GM19043 (cell line): ENCODE measurements at regions not wholly inside any gene's neighbourhood (a gene's known extent, or its start where the extent isn't known, plus 50 kb on each side); places are given as distances from the start of the nearest gene placed in this dataset.

Source experiments
- ATAC-seq: cut with Tn5 transposase; IDR thresholded peaks from one replicate; pipeline ENCODE4 v1.9.1; 2021; ENCODE audit warnings: low read depth; ENCODE audit not compliant: unreplicated experiment

DNA sequence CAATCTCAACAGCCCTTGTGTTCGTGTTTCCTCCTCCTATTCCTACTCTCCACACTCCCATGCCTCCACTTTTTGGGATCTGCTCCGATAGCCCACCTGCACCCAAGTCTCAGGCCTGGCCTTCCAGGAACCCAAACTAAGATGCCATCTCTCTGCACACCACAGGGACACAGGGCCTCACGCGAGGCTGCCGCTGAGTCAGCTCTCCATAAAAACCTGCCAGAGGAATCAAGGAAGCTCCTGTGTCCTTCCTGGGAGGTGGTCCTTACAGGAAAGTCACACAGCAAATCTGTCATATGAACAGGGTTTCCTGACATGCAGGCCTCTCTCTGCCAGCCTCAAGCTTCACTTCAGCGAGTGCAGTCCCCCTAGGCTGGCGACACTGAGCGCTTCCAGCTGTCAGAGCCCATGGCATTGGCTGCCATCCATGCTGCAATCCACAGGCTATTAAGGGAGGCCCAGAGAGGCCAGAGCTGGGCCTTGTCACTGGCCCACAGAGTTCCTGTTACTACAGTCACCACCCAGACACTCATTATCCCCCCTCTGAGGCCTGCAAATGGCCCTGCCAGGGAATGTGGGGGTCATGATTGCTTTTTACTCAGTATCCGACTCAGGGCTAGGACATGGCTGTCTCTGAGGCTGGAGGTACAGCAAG lies 151.4 kb downstream of the OAT start:
- ATAC-seq: no peak

DNA sequence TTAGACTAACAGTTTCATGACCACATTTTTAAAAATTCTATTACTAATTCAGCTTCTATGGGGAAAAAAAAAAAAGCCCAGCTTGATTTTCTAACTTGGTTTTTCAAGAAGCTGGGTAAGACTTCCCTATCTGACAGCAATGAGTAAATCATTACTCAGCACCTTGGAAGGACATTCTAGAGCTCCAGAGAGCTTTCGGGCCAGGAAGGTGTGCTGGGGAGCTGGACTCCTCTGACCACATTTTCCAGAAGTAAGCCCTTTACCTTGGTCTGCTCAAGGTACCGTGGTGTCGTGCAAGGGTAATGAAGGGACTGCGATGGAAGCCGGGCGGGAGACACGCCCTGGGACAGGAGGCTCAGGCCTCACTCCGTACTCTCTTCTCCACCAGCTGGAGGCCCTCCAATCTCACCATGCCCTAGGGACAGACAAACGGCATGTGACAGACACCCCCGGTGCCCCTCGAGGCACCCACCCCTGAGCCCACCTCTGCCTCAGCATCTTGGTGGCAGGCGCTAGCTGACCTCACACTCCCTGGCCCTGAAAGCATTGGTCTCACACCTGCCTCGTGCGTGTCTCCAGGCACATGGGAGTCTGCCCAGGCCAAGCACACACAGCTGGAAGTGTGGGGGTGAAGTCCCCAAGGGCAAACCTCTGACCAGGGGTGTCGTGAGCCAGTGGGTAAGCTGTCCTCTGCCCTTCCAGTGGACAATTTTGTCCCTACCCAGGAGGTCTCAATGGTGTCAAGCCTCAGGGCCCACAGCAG lies 152.1 kb downstream of the OAT start:
- no peak for ATAC-seq

DNA sequence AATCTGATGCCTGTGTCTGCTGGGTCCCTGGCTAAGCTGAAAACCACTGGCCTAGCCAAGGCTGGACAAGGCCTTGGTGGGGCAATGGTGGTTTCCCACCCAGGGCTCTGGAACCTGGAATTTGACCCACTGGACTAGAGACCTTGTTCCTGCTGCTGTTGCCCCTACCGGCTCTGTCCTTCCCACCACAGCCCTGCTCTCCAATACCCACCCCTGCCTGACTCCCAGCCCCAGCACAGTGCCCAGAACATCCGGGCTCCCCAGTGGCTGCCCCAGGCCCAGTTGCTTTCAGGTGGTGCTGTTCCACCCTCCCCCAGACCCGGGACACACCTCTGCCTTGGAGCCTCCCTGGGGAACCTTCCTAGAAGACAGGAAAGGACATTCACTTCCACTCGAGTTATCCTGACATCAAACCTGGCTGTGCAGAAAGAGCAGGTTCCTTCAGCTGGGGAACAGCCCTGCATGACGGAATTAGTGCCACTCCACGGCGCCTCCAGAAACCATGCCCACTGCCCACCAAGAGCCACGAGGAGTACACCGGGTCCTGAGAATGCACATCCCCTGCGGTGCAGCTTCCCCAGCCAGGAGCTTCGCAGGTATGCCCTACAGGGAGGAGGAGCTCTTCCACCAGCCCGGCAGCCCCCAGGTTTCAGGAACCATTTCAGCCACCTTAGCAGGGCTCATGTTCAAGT lies 152.8 kb downstream of the OAT start:
- ATAC-seq: no peak

DNA sequence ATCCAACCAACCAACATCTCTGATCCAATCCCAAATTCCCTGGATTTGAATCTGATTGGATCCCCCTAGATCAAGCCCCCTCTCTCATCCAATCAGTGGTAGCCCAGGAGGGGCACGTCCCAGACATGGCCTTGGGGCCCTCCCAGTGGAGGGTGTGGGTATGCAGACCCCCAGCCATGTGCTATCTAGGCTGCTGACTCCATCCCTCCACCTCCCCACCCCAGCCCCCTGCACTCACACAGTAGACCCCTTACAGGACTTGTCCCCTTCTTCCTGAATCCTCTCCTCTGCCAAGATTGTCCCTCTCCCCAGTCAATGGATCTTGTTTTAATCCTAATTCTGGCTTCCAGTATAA lies 153.4 kb downstream of the OAT start:
- no peak for ATAC-seq

DNA sequence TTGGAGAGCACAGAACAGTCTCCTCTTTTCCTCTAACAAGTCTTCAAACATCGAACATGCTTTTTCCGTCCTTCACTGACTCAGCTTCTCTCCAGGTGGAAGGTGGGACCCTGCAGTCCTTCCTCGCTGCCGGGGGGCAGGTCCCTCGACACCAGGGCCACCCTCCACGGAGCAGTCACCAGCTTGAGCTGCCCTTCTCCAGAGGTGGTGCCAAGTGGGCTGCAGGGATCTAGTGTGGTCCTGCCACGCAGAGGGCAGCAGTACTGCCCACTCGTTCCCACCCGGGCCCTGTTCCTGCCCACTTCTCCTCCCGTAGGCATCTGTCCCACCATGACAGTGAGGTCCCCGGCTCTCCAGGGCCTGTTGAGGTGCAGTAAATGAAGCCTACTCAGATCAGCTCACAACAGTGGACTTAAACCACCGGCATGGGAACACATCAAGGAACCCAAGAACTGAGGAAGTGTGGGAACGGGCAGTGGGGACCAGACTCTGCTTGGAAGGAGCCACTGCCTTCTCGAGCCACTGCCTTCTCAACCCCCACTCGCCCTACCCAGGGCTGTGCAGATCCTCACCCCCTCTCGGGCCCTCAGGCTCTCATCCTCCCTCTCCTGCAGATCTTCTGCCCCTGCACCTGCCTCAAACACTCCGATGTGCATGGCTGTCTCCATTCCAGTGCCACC lies 153.9 kb downstream of the OAT start:
- no peak for ATAC-seq

DNA sequence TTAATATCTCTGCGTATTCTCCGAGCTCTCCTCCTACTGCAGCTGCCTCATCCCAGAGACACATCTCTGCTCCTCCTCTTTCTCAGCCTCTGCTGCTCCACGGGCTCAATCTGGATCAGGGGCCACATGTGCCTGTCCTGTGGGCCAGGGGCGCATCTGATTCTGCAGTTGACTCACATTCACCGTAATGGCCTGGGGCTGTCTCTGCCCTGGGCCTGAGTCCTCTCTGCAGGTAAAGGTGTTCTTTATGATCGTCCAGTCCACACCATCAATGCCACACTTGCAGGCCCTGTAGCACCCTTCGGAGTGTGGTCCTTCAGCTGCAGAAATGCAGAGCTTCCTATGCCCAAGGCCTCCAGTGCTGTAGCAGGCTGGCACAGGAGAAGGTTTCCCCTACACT lies 154.5 kb downstream of the OAT start:
- no peak for ATAC-seq

DNA sequence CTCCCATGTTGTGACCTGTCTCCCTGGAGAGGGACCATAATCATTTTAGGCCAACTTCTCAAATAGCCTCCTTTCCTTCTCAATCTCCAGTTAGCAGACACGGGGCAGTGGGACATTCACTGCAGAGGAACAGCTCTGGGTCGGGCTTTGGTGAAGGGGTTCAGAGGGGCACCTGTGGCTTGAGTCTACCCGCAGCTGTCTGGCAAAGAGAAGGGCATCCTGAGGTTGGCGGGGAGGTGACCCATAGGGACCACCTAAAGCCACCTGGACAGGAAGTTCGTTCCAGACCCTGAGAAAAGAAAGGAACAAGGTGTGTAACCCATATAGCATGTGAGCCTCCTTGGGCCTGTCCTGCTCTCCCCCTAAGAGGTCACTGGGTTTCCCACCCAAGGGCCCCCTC lies 155.0 kb downstream of the OAT start:
- no peak for ATAC-seq

DNA sequence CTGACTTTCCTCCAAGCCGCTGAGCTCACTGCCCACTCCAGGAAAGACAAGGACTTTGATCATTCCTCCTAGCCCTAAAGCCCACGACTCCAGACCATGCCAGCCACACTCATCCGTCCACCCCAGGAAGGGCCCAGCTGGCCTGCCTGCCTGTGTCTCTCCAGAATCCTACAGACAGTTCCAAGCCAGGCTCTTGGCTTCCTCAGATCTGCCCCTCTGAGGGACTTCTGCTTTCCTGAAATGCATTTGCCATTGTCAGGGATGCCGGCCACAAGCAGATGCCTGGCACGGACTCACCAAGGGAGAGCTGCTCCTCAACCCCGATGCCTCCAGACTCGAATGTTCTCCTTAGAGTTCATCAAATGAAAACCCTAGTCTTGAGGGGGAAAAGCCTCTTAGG lies 155.8 kb downstream of the OAT start:
- no peak for ATAC-seq

DNA sequence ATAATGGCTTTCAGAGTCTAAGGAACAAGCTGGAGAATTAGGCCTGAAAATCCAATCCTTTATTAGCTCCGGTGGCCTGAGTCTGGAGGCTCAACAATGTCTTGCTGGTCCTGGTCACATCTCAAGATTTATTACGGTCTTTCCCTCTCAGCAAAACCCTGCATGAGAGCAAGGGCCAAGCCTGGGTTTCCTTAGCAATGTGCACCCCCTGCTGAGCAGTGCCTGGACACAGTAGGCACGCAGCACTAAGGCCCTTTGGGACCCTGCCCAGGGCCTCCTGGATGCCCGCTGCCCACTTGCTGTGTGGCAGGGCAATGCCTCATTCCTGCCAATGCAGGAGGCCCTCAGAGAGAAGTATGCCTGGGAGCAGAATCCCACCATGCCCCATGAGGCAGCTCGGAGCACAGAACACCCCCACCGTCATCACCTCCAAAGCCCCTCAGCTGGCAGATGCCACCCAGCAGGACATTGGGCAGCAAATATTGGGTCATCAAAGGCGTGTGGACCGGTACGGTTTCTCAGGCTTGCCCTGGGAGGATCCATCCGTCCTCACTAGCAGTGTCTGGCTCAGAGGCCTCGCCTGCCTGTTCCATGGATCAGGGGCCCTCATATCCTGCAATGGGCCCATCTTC lies 156.4 kb downstream of the OAT start:
- ATAC-seq: no peak

DNA sequence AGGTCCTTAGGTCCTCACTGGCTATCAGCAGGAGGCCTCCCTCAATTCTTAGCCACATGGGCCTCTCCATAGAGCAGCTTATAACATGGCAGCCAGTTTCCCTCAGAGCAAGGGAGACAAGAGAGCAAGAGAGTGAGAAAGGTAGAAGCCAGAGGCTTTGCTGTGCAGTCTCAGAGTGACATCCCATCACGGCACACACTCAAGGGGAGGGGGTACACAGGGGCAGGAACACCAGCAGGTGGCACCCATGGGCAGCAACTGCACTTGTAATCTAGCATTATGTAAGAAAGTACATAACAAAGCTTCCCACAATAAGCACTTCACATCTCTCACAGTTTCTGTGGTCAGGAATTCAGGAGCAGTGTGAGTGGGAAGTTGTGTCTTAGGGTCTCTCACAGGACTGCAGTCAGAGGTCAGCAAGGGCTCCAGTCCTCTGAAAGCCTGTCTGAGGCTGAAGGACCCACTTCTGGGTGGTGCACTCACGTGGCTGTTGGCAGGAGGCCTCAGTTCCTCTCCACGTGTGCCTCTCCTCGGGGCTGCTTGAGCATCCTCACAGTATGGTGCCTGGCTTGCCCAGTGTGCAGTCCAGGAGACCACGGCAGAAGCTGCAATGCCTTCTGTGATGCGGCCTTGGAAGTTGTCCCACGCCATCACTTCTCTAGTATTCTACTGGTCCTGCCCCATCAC lies 159.4 kb downstream of the OAT start:
- no peak for ATAC-seq

DNA sequence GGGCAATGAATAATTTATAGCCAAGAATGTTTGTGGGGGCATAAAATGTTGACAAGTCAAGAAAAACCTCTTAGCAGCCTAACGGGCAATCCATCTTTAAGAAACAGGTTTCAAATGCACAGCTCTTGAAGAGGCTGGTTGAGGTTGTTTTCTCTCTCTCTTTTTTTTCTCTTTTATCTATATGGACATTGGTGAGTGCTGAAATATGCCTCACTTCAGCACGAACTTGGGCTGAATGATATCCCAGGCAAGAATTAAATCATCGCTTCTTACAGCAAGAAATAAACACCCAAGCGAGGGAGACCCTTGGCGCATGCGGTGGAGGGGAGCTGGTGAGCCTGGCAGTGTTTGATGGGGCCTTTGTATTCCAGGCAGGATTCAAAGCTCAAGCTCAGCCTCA lies 160.9 kb downstream of the OAT start:
- ATAC-seq: no peak

DNA sequence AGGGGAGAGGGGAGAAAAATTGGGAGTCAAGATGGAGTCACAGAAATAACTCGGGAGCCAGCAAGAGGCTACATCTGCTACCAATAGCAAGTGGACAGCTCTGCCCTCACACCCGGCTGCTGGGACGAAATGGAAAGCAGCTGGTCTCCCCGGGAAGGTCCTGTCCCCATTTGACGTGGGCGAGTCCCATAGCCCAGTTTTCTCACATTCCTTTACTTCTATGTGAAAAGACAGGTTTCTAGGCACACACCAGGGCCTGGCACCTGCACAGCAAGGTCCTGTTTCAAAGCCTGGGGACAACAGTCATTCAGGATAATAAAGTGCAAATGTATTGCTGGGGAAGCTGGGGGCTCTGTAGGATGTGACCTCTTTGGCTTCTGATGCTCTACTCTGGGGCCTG lies 162.6 kb downstream of the OAT start:
- no peak for ATAC-seq

DNA sequence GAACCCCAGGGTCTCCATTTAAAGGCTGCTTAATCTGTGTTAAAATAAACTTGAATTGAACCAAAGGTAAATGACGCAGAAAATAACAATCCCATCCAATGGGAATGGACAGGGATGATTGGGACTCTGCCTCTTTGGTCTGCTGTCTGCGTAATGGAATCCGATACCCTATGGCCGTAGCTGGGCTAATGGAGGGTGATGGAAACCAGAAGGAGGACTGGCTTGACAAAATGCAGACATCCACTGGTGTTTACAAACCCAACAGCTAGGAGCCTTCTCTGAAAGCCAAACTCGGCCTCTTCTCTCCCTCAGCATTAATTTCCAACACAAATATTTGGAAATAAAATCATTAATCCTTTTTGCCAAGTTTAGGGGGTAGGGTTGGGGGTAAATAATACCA lies 162.2 kb upstream of the CHST15 start:
- no peak for ATAC-seq

DNA sequence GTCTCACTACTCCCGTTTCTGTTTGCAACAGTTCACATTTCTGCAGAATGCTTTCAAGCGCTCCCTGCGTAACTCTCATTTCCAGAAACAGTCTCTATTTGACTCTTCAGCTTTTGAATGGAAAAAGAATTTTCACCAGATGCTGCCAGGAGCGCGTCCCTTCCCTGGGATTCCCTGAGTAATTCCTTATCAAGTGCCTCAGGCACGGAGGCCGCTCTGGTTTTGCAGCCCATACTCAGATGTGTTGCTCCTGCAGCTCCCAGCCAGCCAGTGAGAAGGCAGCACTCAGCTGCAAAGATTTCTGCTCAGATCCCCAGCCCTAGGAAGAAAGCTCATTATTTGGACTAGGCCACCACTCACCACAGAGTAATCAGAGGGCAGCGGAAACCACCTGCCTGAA lies 161.1 kb upstream of the CHST15 start:
- ATAC-seq: no peak

DNA sequence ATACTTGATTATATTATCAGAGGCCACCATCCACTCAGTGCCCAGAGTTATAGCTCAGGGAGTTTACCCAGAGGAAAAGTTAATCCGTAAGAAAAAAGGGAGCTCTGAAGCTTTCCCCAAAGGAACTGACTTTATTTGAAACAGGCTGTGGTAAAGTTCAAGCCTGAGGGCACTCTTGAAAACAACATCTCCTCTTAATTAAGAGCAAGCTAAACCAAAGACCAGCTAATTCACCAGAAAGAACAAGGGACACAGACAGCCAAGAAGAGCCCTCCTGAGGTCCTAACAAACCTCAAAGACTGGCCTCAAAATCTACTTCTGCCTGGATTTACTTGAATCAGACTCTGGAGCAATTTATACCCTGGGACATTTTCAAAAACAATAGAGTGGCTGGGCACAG lies 159.6 kb upstream of the CHST15 start:
- ATAC-seq: no peak

DNA sequence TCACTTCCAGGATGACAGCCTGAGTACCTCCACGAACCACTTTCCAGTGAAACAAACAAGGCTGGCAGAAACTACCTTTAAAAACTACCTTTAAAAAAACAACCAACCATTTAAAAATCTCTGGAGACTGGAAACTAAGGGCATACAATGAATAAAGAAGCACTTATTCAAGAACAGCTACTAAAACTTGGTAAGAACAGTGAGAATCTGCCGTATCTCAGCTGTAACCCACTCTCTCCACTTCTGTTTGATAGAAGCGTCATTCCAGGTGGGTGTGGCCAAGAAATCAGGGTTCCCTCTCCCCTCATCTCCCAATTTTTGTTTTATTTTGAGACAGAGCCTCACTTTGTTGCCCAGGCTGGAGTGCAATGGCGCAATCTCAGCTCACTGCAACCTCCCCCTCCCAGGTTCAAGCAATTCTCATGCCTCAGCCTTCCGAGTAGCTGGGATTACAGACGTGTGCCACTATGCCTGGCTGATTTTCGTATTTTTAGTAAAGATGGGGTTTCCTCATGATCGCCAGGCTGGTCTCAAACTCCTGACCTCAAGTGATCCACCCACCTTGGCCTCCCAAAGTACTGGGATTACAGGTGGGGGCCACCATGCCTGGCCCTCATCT lies 158.8 kb upstream of the CHST15 start:
- ATAC-seq: no peak

DNA sequence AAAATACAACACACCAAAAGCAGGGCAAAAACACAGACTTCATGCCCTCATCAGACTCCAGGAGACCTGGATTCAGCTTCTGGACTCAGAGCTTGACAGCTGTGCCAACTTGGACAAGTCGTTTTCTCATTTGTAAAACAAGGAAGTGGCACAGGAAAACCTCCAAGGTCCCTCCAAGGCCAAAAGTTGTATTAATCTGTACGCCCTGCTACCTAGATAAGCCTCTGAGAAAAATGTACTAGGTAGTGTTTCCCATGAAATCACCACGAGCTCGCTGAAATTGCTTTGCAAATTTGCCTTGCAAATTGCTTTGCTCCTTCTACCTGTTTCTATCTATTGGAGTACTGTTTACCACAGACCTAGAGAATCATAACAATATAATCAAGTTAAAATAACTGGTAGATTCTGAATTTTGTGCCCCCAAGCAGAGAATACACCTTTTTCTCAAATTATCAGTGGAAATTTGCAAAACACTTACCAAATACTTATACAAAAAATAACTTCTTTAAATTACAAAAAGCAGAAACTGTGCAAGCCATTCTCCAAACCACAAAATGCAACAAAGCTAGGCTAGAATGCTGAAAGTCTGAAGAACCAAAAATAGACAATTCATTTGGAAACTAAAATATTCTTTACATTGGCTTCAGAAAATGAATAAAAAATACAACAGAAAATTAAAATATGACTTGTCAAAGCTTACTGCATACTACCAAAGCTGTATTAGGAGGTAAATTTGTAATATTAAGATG lies 158.1 kb upstream of the CHST15 start:
- ATAC-seq: no peak

DNA sequence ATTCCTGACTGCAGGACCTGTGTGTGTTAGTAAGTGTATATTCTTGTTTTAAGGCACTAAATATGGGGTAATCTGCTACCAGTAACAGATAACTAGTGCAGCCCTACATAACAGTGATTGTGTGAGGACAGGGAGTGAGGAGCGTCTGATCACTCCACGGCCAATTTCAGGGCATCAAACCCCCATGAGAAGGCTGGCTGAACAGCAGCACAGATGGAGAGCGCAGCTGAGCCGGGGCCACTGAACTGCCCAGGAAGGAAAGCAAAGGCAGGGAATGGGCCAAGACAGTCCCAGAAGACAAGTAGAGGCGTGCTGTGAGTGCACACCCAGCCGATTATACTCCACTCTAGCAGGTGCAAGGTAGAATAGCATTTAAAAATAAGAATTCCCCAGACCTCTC lies 157.1 kb upstream of the CHST15 start:
- ATAC-seq: no peak

DNA sequence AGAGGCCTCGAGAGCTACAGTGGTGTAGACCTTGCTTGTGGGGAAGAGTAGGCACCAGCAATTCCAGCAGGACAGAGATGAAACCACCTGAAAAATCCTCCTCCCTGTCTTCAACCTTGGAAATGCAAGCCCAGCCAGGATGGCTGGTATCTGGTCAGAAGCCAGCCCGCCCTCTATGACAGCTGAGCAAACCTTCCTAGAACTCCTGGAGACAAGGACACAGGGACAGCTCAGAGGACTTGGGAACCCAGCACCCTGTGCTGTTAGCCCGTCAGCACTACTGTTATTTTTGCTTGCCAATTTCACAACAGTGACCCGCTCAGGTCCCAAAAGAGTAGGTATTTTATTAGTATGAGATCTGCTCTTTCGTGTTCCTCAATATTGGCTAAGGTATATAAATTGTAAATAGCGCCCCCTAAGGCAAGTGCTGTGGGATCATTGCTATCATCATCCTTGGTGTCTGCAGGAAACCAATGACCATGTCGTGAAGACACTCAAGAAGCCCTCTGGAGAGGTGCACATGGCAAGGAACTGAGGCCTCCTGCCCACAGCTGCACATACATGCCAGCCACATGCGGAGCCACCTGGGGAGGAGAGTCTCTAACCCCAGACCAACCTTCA lies 156.5 kb upstream of the CHST15 start:
- ATAC-seq: no peak
